Hepatocyte (in vitro differentiated cells): ENCODE measurements at regions not wholly inside any gene's neighbourhood (a gene's known extent, or its start where the extent isn't known, plus 50 kb on each side); places are given as distances from the start of the nearest gene placed in this dataset.

Experiments
- DNase-seq: peaks from one replicate; pipeline ENCODE4 v3.0.0-alpha.2; 2016; ENCODE audit warnings: low spot score
- H2AFZ ChIP-seq: fragments of 200-600 bp; sonication (generic); 2 replicates; pipeline ENCODE4 v1.6.0; 2016; ENCODE audit warnings: antibody characterized with exemption, mild to moderate bottlenecking
- H3K27ac ChIP-seq: fragments of 200-600 bp; sonication (generic); 2 replicates; pipeline ENCODE4 v1.5.1; 2016; ENCODE audit warnings: mild to moderate bottlenecking
- H3K27me3 ChIP-seq: fragments of 200-600 bp; sonication (generic); 2 replicates; pipeline ENCODE4 v1.6.1; 2016
- H3K36me3 ChIP-seq: fragments of 200-600 bp; sonication (generic); replicated peaks from 2 replicates; pipeline ENCODE4 v1.5.1; 2016; ENCODE audit warnings: low read depth; ENCODE audit not compliant: insufficient read depth
- H3K4me1 ChIP-seq: fragments of 200-600 bp; sonication (generic); 2 replicates; pipeline ENCODE4 v1.5.1; 2016; ENCODE audit warnings: mild to moderate bottlenecking, moderate library complexity; ENCODE audit not compliant: insufficient read depth
- H3K4me2 ChIP-seq: fragments of 200-600 bp; sonication (generic); 2 replicates; pipeline ENCODE4 v1.6.0; 2016
- H3K4me3 ChIP-seq: fragments of 200-600 bp; sonication (generic); 2 replicates; pipeline ENCODE4 v1.5.1; 2016; ENCODE audit warnings: mild to moderate bottlenecking
- H3K79me2 ChIP-seq: fragments of 200-600 bp; sonication (generic); 2 replicates; pipeline ENCODE4 v1.6.0; 2017; ENCODE audit warnings: mild to moderate bottlenecking
- H3K9me2 ChIP-seq: fragments of 200-600 bp; sonication (generic); replicated peaks from 2 replicates; pipeline ENCODE4 v1.6.0; 2017; ENCODE audit warnings: mild to moderate bottlenecking; ENCODE audit not compliant: insufficient read depth
- H3K9me3 ChIP-seq: fragments of 200-600 bp; sonication (generic); 2 replicates; pipeline ENCODE4 v1.5.1; 2016; ENCODE audit warnings: low read depth, mild to moderate bottlenecking
- H4K20me1 ChIP-seq: fragments of 200-600 bp; sonication (generic); 2 replicates; pipeline ENCODE4 v1.6.0; 2016; ENCODE audit warnings: mild to moderate bottlenecking; ENCODE audit not compliant: insufficient read depth, poor library complexity, severe bottlenecking
- EZH2 ChIP-seq: fragments of 200-600 bp; sonication (generic); IDR thresholded peaks from 2 replicates; pipeline ENCODE4 v1.6.1; 2016; ENCODE audit warnings: antibody characterized with exemption, mild to moderate bottlenecking, borderline replicate concordance
- EZH2phosphoT487 ChIP-seq: fragments of 200-600 bp; sonication (generic); IDR thresholded peaks from one replicate; pipeline ENCODE4 v1.6.1; 2018; ENCODE audit warnings: antibody characterized with exemption, mild to moderate bottlenecking, low read depth, moderate library complexity; ENCODE audit not compliant: unreplicated experiment, severe bottlenecking
- WGBS: methylation state at CpG from one replicate; pipeline ENCODE4 v1.1.6; 2016; ENCODE audit warnings: low lambda C conversion rate; ENCODE audit errors: missing lambda C conversion rate; 5-methylcytosine and 5-hydroxymethylcytosine counted together
- TF ChIP-seq, protein P1 (sequence below): fragments of 200-600 bp; sonication (generic); IDR thresholded peaks from 2 replicates; pipeline ENCODE4 v1.5.1; 2016; ENCODE audit warnings: antibody characterized with exemption, mild to moderate bottlenecking; ENCODE audit not compliant: poor library complexity

DNA sequence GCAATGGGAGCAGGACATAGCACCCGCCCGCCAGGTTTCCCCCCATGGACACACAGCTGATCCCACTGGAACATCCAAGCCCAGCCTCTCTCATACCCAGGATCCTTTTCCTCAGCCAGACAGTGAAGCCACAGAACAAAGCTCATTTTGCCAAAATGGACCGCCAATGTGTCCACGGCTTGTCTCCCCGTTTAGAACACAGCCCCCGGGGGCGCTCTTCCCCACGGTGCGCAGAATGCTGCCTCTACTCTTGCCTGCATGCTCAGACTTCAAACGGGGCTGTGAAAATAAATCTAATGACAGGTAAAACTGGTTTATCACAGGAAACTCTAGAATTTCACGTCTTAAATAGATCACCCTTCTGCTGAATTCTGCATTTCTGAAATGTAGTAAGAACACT, 548.5 kb upstream of the ID2 start:
- TF ChIP-seq EZH2phosphoT487 (no peak), EZH2 (no peak)
- TF ChIP-seq, protein P1, sequence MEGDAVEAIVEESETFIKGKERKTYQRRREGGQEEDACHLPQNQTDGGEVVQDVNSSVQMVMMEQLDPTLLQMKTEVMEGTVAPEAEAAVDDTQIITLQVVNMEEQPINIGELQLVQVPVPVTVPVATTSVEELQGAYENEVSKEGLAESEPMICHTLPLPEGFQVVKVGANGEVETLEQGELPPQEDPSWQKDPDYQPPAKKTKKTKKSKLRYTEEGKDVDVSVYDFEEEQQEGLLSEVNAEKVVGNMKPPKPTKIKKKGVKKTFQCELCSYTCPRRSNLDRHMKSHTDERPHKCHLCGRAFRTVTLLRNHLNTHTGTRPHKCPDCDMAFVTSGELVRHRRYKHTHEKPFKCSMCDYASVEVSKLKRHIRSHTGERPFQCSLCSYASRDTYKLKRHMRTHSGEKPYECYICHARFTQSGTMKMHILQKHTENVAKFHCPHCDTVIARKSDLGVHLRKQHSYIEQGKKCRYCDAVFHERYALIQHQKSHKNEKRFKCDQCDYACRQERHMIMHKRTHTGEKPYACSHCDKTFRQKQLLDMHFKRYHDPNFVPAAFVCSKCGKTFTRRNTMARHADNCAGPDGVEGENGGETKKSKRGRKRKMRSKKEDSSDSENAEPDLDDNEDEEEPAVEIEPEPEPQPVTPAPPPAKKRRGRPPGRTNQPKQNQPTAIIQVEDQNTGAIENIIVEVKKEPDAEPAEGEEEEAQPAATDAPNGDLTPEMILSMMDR, result peak; percentile 21
- DNase-seq, result no peak
- Histone ChIP-seq H3K9me2 (no peaks in the 10 kb centered on the region), H3K27me3 (no peaks in the 10 kb centered on the region), H3K36me3 (no peaks in the 10 kb centered on the region), H2AFZ (no peak overlapping the region), H3K79me2 (no peaks in the 10 kb centered on the region), H3K4me1 (peaks cover 22% of the 10 kb centered on the region), H4K20me1 (no peaks in the 10 kb centered on the region), H3K9me3 (no peaks in the 10 kb centered on the region), H3K4me2 (no peak overlapping the region), H3K4me3 (no peak overlapping the region), H3K27ac (peak overlapping the region; percentile 88)
- 65% methylated on average over 11 of the region's 11 CpGs for WGBS

DNA sequence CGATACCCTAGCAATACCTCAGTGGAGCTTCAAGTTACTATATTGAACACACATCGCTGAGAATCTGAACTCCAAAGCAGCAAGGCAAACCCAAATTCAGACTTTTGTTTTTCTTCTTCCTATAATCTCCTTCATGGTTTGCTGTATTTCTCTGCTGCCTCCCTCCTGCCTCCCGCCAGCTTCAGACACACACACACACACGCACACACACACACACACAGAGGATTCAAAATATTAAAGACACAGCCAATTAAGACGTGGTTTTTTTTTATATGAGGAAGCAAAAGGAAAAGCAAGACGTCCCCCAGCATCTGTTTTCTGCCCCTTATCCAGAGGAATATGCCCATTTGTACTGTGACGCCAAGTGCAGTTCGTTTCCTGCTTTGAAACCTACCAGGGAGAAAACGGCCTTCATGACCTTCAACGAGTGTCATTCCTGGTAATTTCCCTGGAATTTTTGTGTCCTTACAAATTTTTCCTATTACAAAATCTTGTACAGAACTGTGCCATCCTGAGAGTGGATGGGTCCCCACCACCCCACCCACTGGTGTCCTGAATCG, 547.9 kb upstream of the ID2 start:
- no peaks in the 10 kb centered on the region for H3K27me3 ChIP-seq
- WGBS, result 62% methylated on average over 11 of the region's 11 CpGs
- no peak for DNase-seq
- no peaks in the 10 kb centered on the region for H4K20me1 ChIP-seq
- H3K79me2 ChIP-seq, result no peaks in the 10 kb centered on the region
- no peaks in the 10 kb centered on the region for H3K9me2 ChIP-seq
- H3K36me3 ChIP-seq, result no peaks in the 10 kb centered on the region
- TF ChIP-seq, protein P1, result no peak
- TF ChIP-seq EZH2 (no peak), EZH2phosphoT487 (no peak)
- no peaks in the 10 kb centered on the region for H3K9me3 ChIP-seq
- peak overlapping the region; percentile 39 for H3K4me2 ChIP-seq
- H3K4me1 ChIP-seq, result peaks cover 22% of the 10 kb centered on the region
- H2AFZ ChIP-seq, result no peak overlapping the region
- H3K27ac ChIP-seq, result peak overlapping the region; percentile 88
- no peak overlapping the region for H3K4me3 ChIP-seq

DNA sequence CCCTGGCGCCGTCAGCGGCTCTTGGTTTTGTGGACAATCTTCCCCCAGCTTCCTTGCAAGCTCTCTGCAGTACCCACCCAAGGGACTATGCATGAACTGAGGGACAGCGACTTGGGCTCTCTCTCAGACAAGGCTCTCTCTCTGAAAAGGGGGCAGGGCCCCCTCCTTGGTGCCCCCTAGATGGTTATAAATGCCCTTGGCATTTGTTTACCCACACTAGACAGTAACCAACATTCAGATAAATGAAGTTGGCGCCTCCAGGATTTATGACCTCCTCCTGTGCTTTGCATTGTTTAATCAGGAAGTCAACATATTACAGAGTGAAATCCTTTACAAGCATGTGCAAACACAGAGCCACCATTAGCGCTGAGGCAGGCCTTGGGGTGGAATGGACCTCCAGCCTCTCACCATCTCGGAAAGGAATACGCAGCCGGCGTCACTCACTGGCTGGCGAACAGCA, 547.4 kb upstream of the ID2 start:
- Histone ChIP-seq H3K79me2 (no peaks in the 10 kb centered on the region), H3K9me2 (no peaks in the 10 kb centered on the region), H3K36me3 (no peaks in the 10 kb centered on the region), H3K4me2 (peak overlapping the region; percentile 39), H3K4me1 (peaks cover 22% of the 10 kb centered on the region), H3K27me3 (no peaks in the 10 kb centered on the region), H3K9me3 (no peaks in the 10 kb centered on the region), H2AFZ (no peak overlapping the region), H3K27ac (peak overlapping the region; percentile 88), H3K4me3 (no peak overlapping the region), H4K20me1 (no peaks in the 10 kb centered on the region)
- TF ChIP-seq, protein P1, result no peak
- TF ChIP-seq EZH2phosphoT487, result no peak
- TF ChIP-seq EZH2, result no peak
- 55% methylated on average over 11 of the region's 11 CpGs for WGBS
- DNase-seq, result peak; percentile 61
